H1 (cell line): ENCODE measurements at regions not wholly inside any gene's neighbourhood (a gene's known extent, or its start where the extent isn't known, plus 50 kb on each side); places are given as distances from the start of the nearest gene placed in this dataset.

Experiments used
- ASH2L ChIP-seq: fragments of 200-600, 300-600 bp; sonication (generic); IDR thresholded peaks from one replicate; pipeline ENCODE4 v1.7.1; 2017; ENCODE audit warnings: low read length
- CEBPB ChIP-seq: IDR thresholded peaks from 2 replicates; pipeline ENCODE4 v1.6.1; 2012; ENCODE audit warnings: low read depth, low read length
- JUN ChIP-seq: IDR thresholded peaks from 2 replicates; pipeline ENCODE4 v1.6.1; 2011; ENCODE audit warnings: low read depth, mild to moderate bottlenecking, improper control_type of control experiment, low read length
- SP1 ChIP-seq: IDR thresholded peaks from 2 replicates; pipeline ENCODE4 v1.6.1; 2011; ENCODE audit warnings: low read depth, low read length
- TF ChIP-seq, protein P1 (sequence below): fragments of 300-600 bp; sonication (generic); IDR thresholded peaks from 2 replicates; pipeline ENCODE4 v1.7.1; 2012; ENCODE audit warnings: low read length, moderate library complexity, mild to moderate bottlenecking, inconsistent platforms; ENCODE audit not compliant: insufficient replicate concordance

DNA sequence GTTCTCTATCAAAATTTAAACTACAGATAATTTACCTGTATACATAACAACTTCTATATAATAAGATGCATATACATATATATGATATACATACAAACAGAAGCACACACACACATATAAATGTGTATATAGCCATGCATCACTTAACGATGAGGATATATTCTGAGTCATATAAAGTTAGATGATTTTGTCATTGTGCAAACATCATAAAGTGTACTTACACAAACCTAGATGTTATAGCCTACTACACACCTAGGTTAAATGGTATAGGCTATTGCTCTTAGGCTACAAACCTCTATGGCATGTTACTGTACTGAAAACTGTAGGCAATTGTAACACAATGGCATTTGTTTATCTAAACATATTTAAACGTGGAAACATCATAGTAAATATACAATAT, 937.6 kb upstream of the KCND2 start (continued):
- TF ChIP-seq, protein P1, sequence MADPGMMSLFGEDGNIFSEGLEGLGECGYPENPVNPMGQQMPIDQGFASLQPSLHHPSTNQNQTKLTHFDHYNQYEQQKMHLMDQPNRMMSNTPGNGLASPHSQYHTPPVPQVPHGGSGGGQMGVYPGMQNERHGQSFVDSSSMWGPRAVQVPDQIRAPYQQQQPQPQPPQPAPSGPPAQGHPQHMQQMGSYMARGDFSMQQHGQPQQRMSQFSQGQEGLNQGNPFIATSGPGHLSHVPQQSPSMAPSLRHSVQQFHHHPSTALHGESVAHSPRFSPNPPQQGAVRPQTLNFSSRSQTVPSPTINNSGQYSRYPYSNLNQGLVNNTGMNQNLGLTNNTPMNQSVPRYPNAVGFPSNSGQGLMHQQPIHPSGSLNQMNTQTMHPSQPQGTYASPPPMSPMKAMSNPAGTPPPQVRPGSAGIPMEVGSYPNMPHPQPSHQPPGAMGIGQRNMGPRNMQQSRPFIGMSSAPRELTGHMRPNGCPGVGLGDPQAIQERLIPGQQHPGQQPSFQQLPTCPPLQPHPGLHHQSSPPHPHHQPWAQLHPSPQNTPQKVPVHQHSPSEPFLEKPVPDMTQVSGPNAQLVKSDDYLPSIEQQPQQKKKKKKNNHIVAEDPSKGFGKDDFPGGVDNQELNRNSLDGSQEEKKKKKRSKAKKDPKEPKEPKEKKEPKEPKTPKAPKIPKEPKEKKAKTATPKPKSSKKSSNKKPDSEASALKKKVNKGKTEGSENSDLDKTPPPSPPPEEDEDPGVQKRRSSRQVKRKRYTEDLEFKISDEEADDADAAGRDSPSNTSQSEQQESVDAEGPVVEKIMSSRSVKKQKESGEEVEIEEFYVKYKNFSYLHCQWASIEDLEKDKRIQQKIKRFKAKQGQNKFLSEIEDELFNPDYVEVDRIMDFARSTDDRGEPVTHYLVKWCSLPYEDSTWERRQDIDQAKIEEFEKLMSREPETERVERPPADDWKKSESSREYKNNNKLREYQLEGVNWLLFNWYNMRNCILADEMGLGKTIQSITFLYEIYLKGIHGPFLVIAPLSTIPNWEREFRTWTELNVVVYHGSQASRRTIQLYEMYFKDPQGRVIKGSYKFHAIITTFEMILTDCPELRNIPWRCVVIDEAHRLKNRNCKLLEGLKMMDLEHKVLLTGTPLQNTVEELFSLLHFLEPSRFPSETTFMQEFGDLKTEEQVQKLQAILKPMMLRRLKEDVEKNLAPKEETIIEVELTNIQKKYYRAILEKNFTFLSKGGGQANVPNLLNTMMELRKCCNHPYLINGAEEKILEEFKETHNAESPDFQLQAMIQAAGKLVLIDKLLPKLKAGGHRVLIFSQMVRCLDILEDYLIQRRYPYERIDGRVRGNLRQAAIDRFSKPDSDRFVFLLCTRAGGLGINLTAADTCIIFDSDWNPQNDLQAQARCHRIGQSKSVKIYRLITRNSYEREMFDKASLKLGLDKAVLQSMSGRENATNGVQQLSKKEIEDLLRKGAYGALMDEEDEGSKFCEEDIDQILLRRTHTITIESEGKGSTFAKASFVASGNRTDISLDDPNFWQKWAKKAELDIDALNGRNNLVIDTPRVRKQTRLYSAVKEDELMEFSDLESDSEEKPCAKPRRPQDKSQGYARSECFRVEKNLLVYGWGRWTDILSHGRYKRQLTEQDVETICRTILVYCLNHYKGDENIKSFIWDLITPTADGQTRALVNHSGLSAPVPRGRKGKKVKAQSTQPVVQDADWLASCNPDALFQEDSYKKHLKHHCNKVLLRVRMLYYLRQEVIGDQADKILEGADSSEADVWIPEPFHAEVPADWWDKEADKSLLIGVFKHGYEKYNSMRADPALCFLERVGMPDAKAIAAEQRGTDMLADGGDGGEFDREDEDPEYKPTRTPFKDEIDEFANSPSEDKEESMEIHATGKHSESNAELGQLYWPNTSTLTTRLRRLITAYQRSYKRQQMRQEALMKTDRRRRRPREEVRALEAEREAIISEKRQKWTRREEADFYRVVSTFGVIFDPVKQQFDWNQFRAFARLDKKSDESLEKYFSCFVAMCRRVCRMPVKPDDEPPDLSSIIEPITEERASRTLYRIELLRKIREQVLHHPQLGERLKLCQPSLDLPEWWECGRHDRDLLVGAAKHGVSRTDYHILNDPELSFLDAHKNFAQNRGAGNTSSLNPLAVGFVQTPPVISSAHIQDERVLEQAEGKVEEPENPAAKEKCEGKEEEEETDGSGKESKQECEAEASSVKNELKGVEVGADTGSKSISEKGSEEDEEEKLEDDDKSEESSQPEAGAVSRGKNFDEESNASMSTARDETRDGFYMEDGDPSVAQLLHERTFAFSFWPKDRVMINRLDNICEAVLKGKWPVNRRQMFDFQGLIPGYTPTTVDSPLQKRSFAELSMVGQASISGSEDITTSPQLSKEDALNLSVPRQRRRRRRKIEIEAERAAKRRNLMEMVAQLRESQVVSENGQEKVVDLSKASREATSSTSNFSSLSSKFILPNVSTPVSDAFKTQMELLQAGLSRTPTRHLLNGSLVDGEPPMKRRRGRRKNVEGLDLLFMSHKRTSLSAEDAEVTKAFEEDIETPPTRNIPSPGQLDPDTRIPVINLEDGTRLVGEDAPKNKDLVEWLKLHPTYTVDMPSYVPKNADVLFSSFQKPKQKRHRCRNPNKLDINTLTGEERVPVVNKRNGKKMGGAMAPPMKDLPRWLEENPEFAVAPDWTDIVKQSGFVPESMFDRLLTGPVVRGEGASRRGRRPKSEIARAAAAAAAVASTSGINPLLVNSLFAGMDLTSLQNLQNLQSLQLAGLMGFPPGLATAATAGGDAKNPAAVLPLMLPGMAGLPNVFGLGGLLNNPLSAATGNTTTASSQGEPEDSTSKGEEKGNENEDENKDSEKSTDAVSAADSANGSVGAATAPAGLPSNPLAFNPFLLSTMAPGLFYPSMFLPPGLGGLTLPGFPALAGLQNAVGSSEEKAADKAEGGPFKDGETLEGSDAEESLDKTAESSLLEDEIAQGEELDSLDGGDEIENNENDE = no peak
- no peak for TF ChIP-seq CEBPB
- no peak for TF ChIP-seq ASH2L
- TF ChIP-seq SP1 = no peak
- TF ChIP-seq JUN = no peak
